H9 (cell line): ENCODE measurements at regions not wholly inside any gene's neighbourhood (a gene's known extent, or its start where the extent isn't known, plus 50 kb on each side); places are given as distances from the start of the nearest gene placed in this dataset.

Experiments used
- DNase-seq: peaks from one replicate; pipeline ENCODE4 v3.0.0-alpha.2; 2017
- H2AFZ ChIP-seq: one replicate; pipeline ENCODE4 v1.6.1; 2013; ENCODE audit warnings: mild to moderate bottlenecking, low read length, control low read depth, moderate library complexity
- H2AK5ac ChIP-seq: 2 replicates; pipeline ENCODE4 v1.6.1; 2013; ENCODE audit warnings: low read length, control low read depth, mixed read lengths; ENCODE audit not compliant: insufficient read length
- H2BK120ac ChIP-seq: one replicate; pipeline ENCODE4 v1.6.1; 2013; ENCODE audit warnings: low read depth, mild to moderate bottlenecking, low read length, control low read depth, inconsistent platforms; ENCODE audit not compliant: poor library complexity, severe bottlenecking
- H2BK12ac ChIP-seq: 2 replicates; pipeline ENCODE4 v1.6.1; 2013; ENCODE audit warnings: low read length, control low read depth, mixed read lengths, low read depth; ENCODE audit not compliant: insufficient read length
- H2BK15ac ChIP-seq: 2 replicates; pipeline ENCODE4 v1.6.1; 2013; ENCODE audit warnings: low read depth, low read length, control low read depth
- H2BK20ac ChIP-seq: one replicate; pipeline ENCODE4 v1.6.1; 2013; ENCODE audit warnings: low read depth, mild to moderate bottlenecking, low read length, control low read depth, inconsistent platforms; ENCODE audit not compliant: poor library complexity, severe bottlenecking
- H2BK5ac ChIP-seq: 2 replicates; pipeline ENCODE4 v1.6.1; 2013; ENCODE audit warnings: low read length, control low read depth, mixed read lengths; ENCODE audit not compliant: insufficient read length
- H3K14ac ChIP-seq: 2 replicates; pipeline ENCODE4 v1.6.1; 2013; ENCODE audit warnings: low read length, control low read depth; ENCODE audit not compliant: insufficient read depth
- H3K18ac ChIP-seq: 2 replicates; pipeline ENCODE4 v1.6.1; 2013; ENCODE audit warnings: low read depth, mild to moderate bottlenecking, mixed read lengths, low read length, control low read depth; ENCODE audit not compliant: insufficient read length
- H3K23ac ChIP-seq: 2 replicates; pipeline ENCODE4 v1.6.1; 2013; ENCODE audit warnings: low read length, control low read depth, mixed read lengths, low read depth; ENCODE audit not compliant: insufficient read length
- H3K23me2 ChIP-seq: 2 replicates; pipeline ENCODE4 v1.6.1; 2013; ENCODE audit warnings: low read depth, mild to moderate bottlenecking, mixed read lengths, low read length, control low read depth; ENCODE audit not compliant: insufficient read length, poor library complexity, severe bottlenecking
- H3K27ac ChIP-seq: 2 replicates; pipeline ENCODE4 v1.5.1; 2013; ENCODE audit warnings: low read length, control low read depth, mixed read lengths, low read depth; ENCODE audit not compliant: insufficient read length
- H3K27me3 ChIP-seq: 2 replicates; pipeline ENCODE4 v1.6.1; 2013; ENCODE audit warnings: low read length, control low read depth, inconsistent platforms; ENCODE audit not compliant: insufficient read depth
- H3K4ac ChIP-seq: 2 replicates; pipeline ENCODE4 v1.6.1; 2013; ENCODE audit warnings: low read depth, mild to moderate bottlenecking, control low read depth, inconsistent platforms, low read length, moderate library complexity
- H3K4me1 ChIP-seq: 2 replicates; pipeline ENCODE4 v1.6.1; 2013; ENCODE audit warnings: low read length, control low read depth, inconsistent platforms; ENCODE audit not compliant: insufficient read depth
- H3K4me2 ChIP-seq: 2 replicates; pipeline ENCODE4 v1.6.1; 2013; ENCODE audit warnings: low read length, control low read depth, mixed read lengths; ENCODE audit not compliant: insufficient read length, insufficient read depth
- H3K56ac ChIP-seq: 2 replicates; pipeline ENCODE4 v1.6.1; 2013; ENCODE audit warnings: low read depth, mild to moderate bottlenecking, mixed read lengths, low read length, control low read depth; ENCODE audit not compliant: insufficient read length
- H3K79me1 ChIP-seq: 2 replicates; pipeline ENCODE4 v1.6.1; 2013; ENCODE audit warnings: low read depth, mild to moderate bottlenecking, moderate library complexity, low read length, control low read depth, inconsistent platforms; ENCODE audit not compliant: insufficient read depth, poor library complexity, severe bottlenecking
- H3K79me2 ChIP-seq: 2 replicates; pipeline ENCODE4 v1.6.1; 2013; ENCODE audit warnings: low read length, control low read depth, inconsistent platforms; ENCODE audit not compliant: insufficient read depth
- H3K9ac ChIP-seq: 2 replicates; pipeline ENCODE4 v1.6.1; 2013; ENCODE audit warnings: low read length, control low read depth, mixed read lengths; ENCODE audit not compliant: insufficient read length; ENCODE audit errors: extremely low read depth
- H3K9me3 ChIP-seq: one replicate; pipeline ENCODE4 v1.6.1; 2013; ENCODE audit warnings: low read depth, low read length, inconsistent platforms; ENCODE audit not compliant: control insufficient read depth
- H3T11ph ChIP-seq: one replicate; pipeline ENCODE4 v1.6.1; 2013; ENCODE audit warnings: mild to moderate bottlenecking, low read length, control low read depth, inconsistent platforms
- H4K20me1 ChIP-seq: one replicate; pipeline ENCODE4 v1.6.1; 2013; ENCODE audit not compliant: control insufficient read depth, insufficient read length, insufficient read depth
- H4K5ac ChIP-seq: 2 replicates; pipeline ENCODE4 v1.6.1; 2013; ENCODE audit warnings: low read depth, mild to moderate bottlenecking, mixed read lengths, low read length, control low read depth; ENCODE audit not compliant: insufficient read length
- H4K8ac ChIP-seq: replicated peaks from 2 replicates; pipeline ENCODE4 v1.6.1; 2013; ENCODE audit warnings: low read length, control low read depth, mixed read lengths, low read depth; ENCODE audit not compliant: insufficient read length
- H4K91ac ChIP-seq: 2 replicates; pipeline ENCODE4 v1.6.1; 2013; ENCODE audit warnings: low read depth, mild to moderate bottlenecking, moderate library complexity, mixed read lengths, low read length, control low read depth; ENCODE audit not compliant: insufficient read length
- H3K27ac Mint-ChIP-seq, 3 experiments: 2 replicates in 2 of 3; 3 replicates in 1 of 3; pipeline ENCODE4 v1.8.0; 2020 to 2021; ENCODE audit warnings: mixed read lengths in 3 of 3, mild to moderate bottlenecking in 1 of 3, moderate library complexity in 1 of 3
- H3K27me3 Mint-ChIP-seq: 2 replicates; pipeline ENCODE4 v1.8.0; 2021; ENCODE audit warnings: low read depth, mild to moderate bottlenecking, moderate library complexity, mixed read lengths
- H3K36me3 Mint-ChIP-seq, 3 experiments: 2 replicates in 2 of 3; 3 replicates in 1 of 3; pipeline ENCODE4 v1.8.0; 2020 to 2021; ENCODE audit warnings: low read depth in 3 of 3, mixed read lengths in 3 of 3; ENCODE audit not compliant: insufficient read depth in 1 of 3
- H3K4me1 Mint-ChIP-seq, 2 experiments: 2 replicates each; pipeline ENCODE4 v1.8.0; 2020; ENCODE audit warnings: mixed read lengths in 2 of 2
- H3K4me3 Mint-ChIP-seq, 2 experiments: 2 replicates in 1 of 2; 3 replicates in 1 of 2; pipeline ENCODE4 v1.8.0; 2020 to 2021; ENCODE audit warnings: mild to moderate bottlenecking in 2 of 2, mixed read lengths in 2 of 2, moderate library complexity in 1 of 2
- H3K9me3 Mint-ChIP-seq, 2 experiments: 2 replicates in 1 of 2; 3 replicates in 1 of 2; pipeline ENCODE4 v1.8.0; 2020; ENCODE audit warnings: mild to moderate bottlenecking in 2 of 2, mixed read lengths in 2 of 2, moderate library complexity in 1 of 2
- WGBS: extraction: QIAGEN DNeasy Blood & Tissue Kit; methylation state at CpG from one replicate; pipeline ENCODE4 v1.1.7; 2013; ENCODE audit warnings: missing lambda C conversion rate, low lambda C conversion rate, mixed read lengths; ENCODE audit not compliant: insufficient read length; ENCODE audit errors: extremely low coverage; 5-methylcytosine and 5-hydroxymethylcytosine counted together
- TF ChIP-seq, protein P1 (sequence below): fragments of 200-600 bp; sonication (generic); conservative IDR thresholded peaks from 3 replicates; pipeline ENCODE4 v1.8.0; 2021; ENCODE audit warnings: antibody characterized with exemption, mild to moderate bottlenecking

DNA sequence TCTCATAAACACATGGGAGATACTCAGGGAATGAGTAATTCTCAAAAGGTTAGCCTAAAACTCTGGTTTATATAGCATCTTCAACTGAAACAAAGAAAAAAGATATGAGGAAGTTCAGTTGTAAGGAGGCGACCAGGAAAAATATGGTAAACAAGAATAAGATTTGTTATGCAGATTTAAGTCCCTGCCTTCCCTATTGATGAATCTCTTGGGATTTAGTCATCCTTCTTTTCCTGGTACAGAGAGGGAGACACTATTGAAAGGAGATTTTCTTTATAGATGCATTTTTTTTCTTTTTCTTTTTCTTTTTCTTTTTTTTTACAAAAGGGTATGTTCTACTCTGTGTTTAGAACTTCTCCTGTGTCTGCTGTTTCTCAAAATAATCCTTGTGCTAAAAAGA lies 557.5 kb downstream of the DNAJB9 start:
- Histone ChIP-seq H3K14ac (no peak overlapping the region), H3K27me3 (no peaks in the 10 kb centered on the region), H3K56ac (no peak overlapping the region), H3K4me2 (no peak overlapping the region), H4K8ac (no peak overlapping the region), H4K91ac (no peak overlapping the region), H2AFZ (no peak overlapping the region), H2BK120ac (no peak overlapping the region), H2BK15ac (no peak overlapping the region), H2BK12ac (no peak overlapping the region), H3K9me3 (no peaks in the 10 kb centered on the region), H3K23me2 (no peaks in the 10 kb centered on the region), H2BK5ac (no peak overlapping the region), H2AK5ac (no peak overlapping the region), H3K23ac (no peak overlapping the region), H3K4ac (no peak overlapping the region), H3K79me2 (no peaks in the 10 kb centered on the region), H3K18ac (no peak overlapping the region), H4K5ac (no peak overlapping the region), H3K4me1 (no peaks in the 10 kb centered on the region; the same call in 1 of the 2 replicates), H4K20me1 (no peaks in the 10 kb centered on the region), H3K79me1 (no peaks in the 10 kb centered on the region), H3K9ac (no peak overlapping the region), H2BK20ac (no peak overlapping the region), H3K27ac (no peak overlapping the region), H3T11ph (no peak overlapping the region)
- no CpG with 5 or more reads among the region's 1 CpG for WGBS
- TF ChIP-seq, protein P1, sequence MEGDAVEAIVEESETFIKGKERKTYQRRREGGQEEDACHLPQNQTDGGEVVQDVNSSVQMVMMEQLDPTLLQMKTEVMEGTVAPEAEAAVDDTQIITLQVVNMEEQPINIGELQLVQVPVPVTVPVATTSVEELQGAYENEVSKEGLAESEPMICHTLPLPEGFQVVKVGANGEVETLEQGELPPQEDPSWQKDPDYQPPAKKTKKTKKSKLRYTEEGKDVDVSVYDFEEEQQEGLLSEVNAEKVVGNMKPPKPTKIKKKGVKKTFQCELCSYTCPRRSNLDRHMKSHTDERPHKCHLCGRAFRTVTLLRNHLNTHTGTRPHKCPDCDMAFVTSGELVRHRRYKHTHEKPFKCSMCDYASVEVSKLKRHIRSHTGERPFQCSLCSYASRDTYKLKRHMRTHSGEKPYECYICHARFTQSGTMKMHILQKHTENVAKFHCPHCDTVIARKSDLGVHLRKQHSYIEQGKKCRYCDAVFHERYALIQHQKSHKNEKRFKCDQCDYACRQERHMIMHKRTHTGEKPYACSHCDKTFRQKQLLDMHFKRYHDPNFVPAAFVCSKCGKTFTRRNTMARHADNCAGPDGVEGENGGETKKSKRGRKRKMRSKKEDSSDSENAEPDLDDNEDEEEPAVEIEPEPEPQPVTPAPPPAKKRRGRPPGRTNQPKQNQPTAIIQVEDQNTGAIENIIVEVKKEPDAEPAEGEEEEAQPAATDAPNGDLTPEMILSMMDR, result no peak
- H3K9me3 Mint-ChIP-seq, result no peaks in the 10 kb centered on the region; a peak in 1 of 5 replicates
- no peaks in the 10 kb centered on the region; a peak in 1 of 7 replicates for H3K36me3 Mint-ChIP-seq
- H3K27ac Mint-ChIP-seq, result peak overlapping the region; percentile 13 to 81 (median 76); a peak in 4 of 7 replicates
- peaks cover 31 to 39% of the 10 kb centered on the region in 2 experiments for H3K4me1 Mint-ChIP-seq
- DNase-seq, result no peak
- no peak overlapping the region for H3K4me3 Mint-ChIP-seq
- no peaks in the 10 kb centered on the region for H3K27me3 Mint-ChIP-seq
